ENCODE measurements at regions not wholly inside any gene's neighbourhood (a gene's known extent, or its start where the extent isn't known, plus 50 kb on each side); places are given as distances from the start of the nearest gene placed in this dataset.

DNA sequence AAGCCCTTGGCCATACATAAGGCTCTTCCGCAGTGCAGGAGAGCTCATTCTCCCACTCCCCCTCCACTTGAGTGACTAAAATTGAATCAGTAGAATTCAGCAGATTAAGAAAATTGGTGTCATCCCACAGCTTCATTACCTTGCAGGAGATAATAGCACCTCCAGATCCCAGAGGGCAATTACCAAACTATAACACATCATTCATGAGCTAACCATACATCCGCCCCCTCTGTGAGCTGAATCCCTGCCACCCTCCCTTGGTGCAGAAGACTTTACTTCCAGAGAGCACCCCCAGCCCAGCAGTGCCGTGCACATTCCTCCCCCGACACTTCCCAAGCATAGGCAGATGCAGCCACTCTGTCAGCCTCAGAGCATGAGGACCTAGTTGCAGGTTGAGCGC is 496.5 kb upstream of the B3GAT1 start:
- TF ChIP-seq TAF1 (IDR thresholded peaks at IDR 0.05; ENCODE audit: low read depth, low read length) (no peak), EGR1 (IDR thresholded peaks at IDR 0.05; ENCODE audit: borderline replicate concordance, low read depth, low read length) (no peak), CTCF (IDR thresholded peaks at IDR 0.05; ENCODE audit: control extremely low read depth in 1 of 3, insufficient read depth in 1 of 3, low read depth in 1 of 3, low read length in 3 of 3) (no peak), SP1 (IDR thresholded peaks at IDR 0.05; ENCODE audit: low read depth, low read length) (no peak), POLR2A (IDR thresholded peaks at IDR 0.05; ENCODE audit: control extremely low read depth in 1 of 2, low read depth in 2 of 2, low read length in 2 of 2) (no peak), CBX5 (IDR thresholded peaks at IDR 0.05; ENCODE audit: low read depth, low read length) (no peak), HDAC6 (IDR thresholded peaks at IDR 0.05; ENCODE audit: low read depth, low read length) (no peak), EZH2 (IDR thresholded peaks at IDR 0.05; ENCODE audit: low read depth, low read length, severe bottlenecking) (no peak), SRF (IDR thresholded peaks at IDR 0.05; ENCODE audit: low read depth, low read length) (no peak), CHD1 (IDR thresholded peaks at IDR 0.05; ENCODE audit: low read depth, low read length) (no peak)
